GM10248 (cell line): ENCODE measurements at regions not wholly inside any gene's neighbourhood (a gene's known extent, or its start where the extent isn't known, plus 50 kb on each side); places are given as distances from the start of the nearest gene placed in this dataset.

Source experiments
- CTCF ChIA-PET: fragments of 300-600 bp; sonication (Branson Sonifier 250); formaldehyde crosslinking; extraction: SDS; loops from one replicate; lab custom pipeline; 2021; ENCODE audit warnings: antibody characterized with exemption; lab: Yijun Ruan, JAX
- POLR2A ChIA-PET: fragments of 350-650 bp; sonication (Branson Sonifier 250); formaldehyde crosslinking; extraction: SDS; loops from one replicate; lab custom pipeline; 2020; ENCODE audit warnings: antibody characterized with exemption; lab: Yijun Ruan, JAX
- DNase-seq: peaks from one replicate; pipeline ENCODE4 v3.0.0; 2012; ENCODE audit errors: extremely low spot score
- CTCF ChIP-seq: IDR thresholded peaks from 2 replicates; pipeline ENCODE4 v1.5.1; 2012; ENCODE audit warnings: mild to moderate bottlenecking, low read depth; ENCODE audit errors: extremely low read depth, missing control alignments, control extremely low read depth

GRCh38 chr7:46533946-46534345, 612.9 kb upstream of the IGFBP3 start:
- no peak for TF ChIP-seq CTCF
- DNase-seq, result no peak
- ChIA-PET CTCF (no interaction called here), POLR2A (no interaction called here)

- CTCF ChIA-PET, result interaction anchor here (1.4 kb wide), 1 partner anchor 18 kb away, joined by 4 read pairs; no protein-coding TSS in a partner anchor
- DNase-seq, result no peak
- no peak for TF ChIP-seq CTCF
- POLR2A ChIA-PET, result no interaction called here
Observed at GRCh38 chr7:46532571-46532970, 611.5 kb upstream of the IGFBP3 start.

- POLR2A ChIA-PET, result no interaction called here
- CTCF ChIA-PET, result no interaction called here
- no peak for TF ChIP-seq CTCF
Observed at GRCh38 chr7:46530081-46530750, 609.1 kb upstream of the IGFBP3 start.

GRCh38 chr7:46527360-46527759, 606.3 kb upstream of the IGFBP3 start:
- CTCF ChIA-PET, result no interaction called here

More at GRCh38 chr7:46530081-46530750, 609.1 kb upstream of the IGFBP3 start:
- DNase-seq, result no peak

GRCh38 chr7:46525876-46526275, 604.8 kb upstream of the IGFBP3 start:
- DNase-seq, result no peak
- CTCF ChIA-PET, result interaction anchor here (1.0 to 1.4 kb wide), 2 partner anchors 13 to 89 kb away, joined by 3 read pairs; no protein-coding TSS in a partner anchor
- POLR2A ChIA-PET, result no interaction called here
- no peak for TF ChIP-seq CTCF

More at GRCh38 chr7:46527360-46527759, 606.3 kb upstream of the IGFBP3 start:
- POLR2A ChIA-PET, result no interaction called here
- no peak for DNase-seq
- no peak for TF ChIP-seq CTCF

GRCh38 chr7:46524350-46524749, 603.3 kb upstream of the IGFBP3 start:
- ChIA-PET POLR2A (no interaction called here), CTCF (interaction anchor here (1.4 kb wide), 1 partner anchor 90 kb away, joined by 3 read pairs; no protein-coding TSS in a partner anchor)
- DNase-seq, result no peak
- no peak for TF ChIP-seq CTCF
